ENCODE measurements at regions not wholly inside any gene's neighbourhood (a gene's known extent, or its start where the extent isn't known, plus 50 kb on each side); places are given as distances from the start of the nearest gene placed in this dataset.

DNA sequence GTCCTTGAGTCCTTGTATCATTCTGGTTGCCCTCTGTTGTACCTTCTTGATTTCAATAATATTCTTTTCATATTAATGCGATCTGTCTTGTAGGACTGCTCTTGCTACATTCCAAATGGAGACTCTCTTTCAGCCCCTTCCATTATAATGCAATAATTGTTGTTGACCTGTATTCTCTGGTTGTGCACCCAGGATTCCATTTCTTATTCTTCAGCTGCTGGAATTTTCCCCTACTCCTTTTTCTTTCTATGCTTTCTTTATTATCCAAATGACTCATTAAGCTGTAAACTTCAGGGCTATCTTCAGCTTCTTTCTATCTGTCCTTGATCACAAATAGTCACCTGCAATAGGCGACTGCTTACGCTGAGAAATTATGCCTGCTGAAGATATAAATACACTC is 321.5 kb downstream of the SATB1 start (continued):
- TF ChIP-seq, protein P1, sequence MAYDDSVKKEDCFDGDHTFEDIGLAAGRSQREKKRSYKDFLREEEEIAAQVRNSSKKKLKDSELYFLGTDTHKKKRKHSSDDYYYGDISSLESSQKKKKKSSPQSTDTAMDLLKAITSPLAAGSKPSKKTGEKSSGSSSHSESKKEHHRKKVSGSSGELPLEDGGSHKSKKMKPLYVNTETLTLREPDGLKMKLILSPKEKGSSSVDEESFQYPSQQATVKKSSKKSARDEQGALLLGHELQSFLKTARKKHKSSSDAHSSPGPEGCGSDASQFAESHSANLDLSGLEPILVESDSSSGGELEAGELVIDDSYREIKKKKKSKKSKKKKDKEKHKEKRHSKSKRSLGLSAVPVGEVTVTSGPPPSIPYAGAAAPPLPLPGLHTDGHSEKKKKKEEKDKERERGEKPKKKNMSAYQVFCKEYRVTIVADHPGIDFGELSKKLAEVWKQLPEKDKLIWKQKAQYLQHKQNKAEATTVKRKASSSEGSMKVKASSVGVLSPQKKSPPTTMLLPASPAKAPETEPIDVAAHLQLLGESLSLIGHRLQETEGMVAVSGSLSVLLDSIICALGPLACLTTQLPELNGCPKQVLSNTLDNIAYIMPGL (CRISPR knock-in tag; IDR thresholded peaks at IDR 0.05; ENCODE audit: borderline replicate concordance), result no peak
- TF ChIP-seq BHLHE40 (IDR thresholded peaks at IDR 0.05; ENCODE audit: low read depth, low read length), result no peak
- TF ChIP-seq, protein P2, sequence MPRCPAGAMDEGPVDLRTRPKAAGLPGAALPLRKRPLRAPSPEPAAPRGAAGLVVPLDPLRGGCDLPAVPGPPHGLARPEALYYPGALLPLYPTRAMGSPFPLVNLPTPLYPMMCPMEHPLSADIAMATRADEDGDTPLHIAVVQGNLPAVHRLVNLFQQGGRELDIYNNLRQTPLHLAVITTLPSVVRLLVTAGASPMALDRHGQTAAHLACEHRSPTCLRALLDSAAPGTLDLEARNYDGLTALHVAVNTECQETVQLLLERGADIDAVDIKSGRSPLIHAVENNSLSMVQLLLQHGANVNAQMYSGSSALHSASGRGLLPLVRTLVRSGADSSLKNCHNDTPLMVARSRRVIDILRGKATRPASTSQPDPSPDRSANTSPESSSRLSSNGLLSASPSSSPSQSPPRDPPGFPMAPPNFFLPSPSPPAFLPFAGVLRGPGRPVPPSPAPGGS (IDR thresholded peaks at IDR 0.05), result no peak

DNA sequence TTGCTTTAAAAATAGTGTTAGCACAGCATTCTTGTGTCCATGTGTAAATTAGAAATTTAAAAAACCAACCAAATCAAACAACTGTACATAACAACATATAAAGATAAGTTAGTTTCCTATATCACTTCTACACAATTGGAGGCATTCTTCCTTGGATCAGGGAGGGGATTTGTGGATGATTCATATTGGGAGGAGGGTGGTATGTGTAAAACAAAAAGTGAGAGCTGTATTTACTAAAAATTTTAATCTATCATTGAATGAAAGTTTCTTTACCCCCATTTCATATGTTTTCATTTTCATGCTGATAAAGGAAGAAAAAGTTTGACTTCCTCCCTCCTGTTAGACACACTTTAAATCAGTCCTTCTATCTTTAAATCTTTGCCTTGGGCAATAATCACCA is 325.0 kb downstream of the SATB1 start:
- peaks cover 17% of the 10 kb centered on the region for H3K9me3 ChIP-seq
- H3K27ac ChIP-seq, result peak overlapping the region; percentile 31 to 60; a peak in 1 of 6 replicates
- TF ChIP-seq PHF8 (IDR thresholded peaks at IDR 0.05; ENCODE audit: borderline replicate concordance, low read depth), result no peak
- TF ChIP-seq MAFK (IDR thresholded peaks at IDR 0.05; ENCODE audit: partially characterized antibody), result no peak
- no peak for TF ChIP-seq HDAC2 (IDR thresholded peaks at IDR 0.05)
- TF ChIP-seq ZC3H11A (IDR thresholded peaks at IDR 0.05), result no peak
- no peak for TF ChIP-seq RCOR1 (IDR thresholded peaks at IDR 0.05; ENCODE audit: low read depth, low read length)
- no peak for TF ChIP-seq CEBPB (IDR thresholded peaks at IDR 0.05)
- no peak for TF ChIP-seq NR3C1 (IDR thresholded peaks at IDR 0.05)
- TF ChIP-seq HOXA7 (CRISPR knock-in tag; IDR thresholded peaks at IDR 0.05), result no peak
- TF ChIP-seq HOXB5 (CRISPR knock-in tag; IDR thresholded peaks at IDR 0.05), result no peak
- no peak for TF ChIP-seq JUNB (IDR thresholded peaks at IDR 0.05)
- no peak for TF ChIP-seq NPAS2 (CRISPR knock-in tag; IDR thresholded peaks at IDR 0.05; ENCODE audit: borderline replicate concordance)
- no peak for TF ChIP-seq TP53 (CRISPR knock-in tag; IDR thresholded peaks at IDR 0.05)
- TF ChIP-seq CHD2 (IDR thresholded peaks at IDR 0.05; ENCODE audit: low read length, partially characterized antibody), result no peak
- TF ChIP-seq, protein P3, sequence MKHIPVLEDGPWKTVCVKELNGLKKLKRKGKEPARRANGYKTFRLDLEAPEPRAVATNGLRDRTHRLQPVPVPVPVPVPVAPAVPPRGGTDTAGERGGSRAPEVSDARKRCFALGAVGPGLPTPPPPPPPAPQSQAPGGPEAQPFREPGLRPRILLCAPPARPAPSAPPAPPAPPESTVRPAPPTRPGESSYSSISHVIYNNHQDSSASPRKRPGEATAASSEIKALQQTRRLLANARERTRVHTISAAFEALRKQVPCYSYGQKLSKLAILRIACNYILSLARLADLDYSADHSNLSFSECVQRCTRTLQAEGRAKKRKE (CRISPR knock-in tag; IDR thresholded peaks at IDR 0.05; ENCODE audit: low read depth), result no peak
- no peak for TF ChIP-seq SMC3 (IDR thresholded peaks at IDR 0.05)
- TF ChIP-seq NFE2L2 (conservative IDR thresholded peaks at IDR 0.05; ENCODE audit: low read length), result no peak
- TF ChIP-seq, protein P4, sequence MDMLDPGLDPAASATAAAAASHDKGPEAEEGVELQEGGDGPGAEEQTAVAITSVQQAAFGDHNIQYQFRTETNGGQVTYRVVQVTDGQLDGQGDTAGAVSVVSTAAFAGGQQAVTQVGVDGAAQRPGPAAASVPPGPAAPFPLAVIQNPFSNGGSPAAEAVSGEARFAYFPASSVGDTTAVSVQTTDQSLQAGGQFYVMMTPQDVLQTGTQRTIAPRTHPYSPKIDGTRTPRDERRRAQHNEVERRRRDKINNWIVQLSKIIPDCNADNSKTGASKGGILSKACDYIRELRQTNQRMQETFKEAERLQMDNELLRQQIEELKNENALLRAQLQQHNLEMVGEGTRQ (IDR thresholded peaks at IDR 0.05), result no peak
- TF ChIP-seq, protein P1 (CRISPR knock-in tag; IDR thresholded peaks at IDR 0.05; ENCODE audit: borderline replicate concordance), result no peak
- no peak for TF ChIP-seq ZSCAN20 (CRISPR knock-in tag; IDR thresholded peaks at IDR 0.05)
- ChIA-PET POLR2A (no interaction called here), CTCF (interaction anchor here (1.4 kb wide), 1 partner anchor 35 kb away, joined by 4 read pairs; no protein-coding TSS in a partner anchor)
- H3K4me1 ChIP-seq, result peaks cover 24% of the 10 kb centered on the region
- peak overlapping the region; percentile 60; the same call in 2 of the 3 replicates for H3K4me2 ChIP-seq
- DNase-seq (ENCODE audit: low read depth in 1 of 2, low spot score in 1 of 2) (no peak), ATAC-seq (no peak), FAIRE-seq (no peak)
- H3K4me3 ChIP-seq, result no peak overlapping the region

Data from A549 (cell line).